ENCODE measurements at regions not wholly inside any gene's neighbourhood (a gene's known extent, or its start where the extent isn't known, plus 50 kb on each side); places are given as distances from the start of the nearest gene placed in this dataset.

GRCh38 chr10:120367341-120367740, 89.7 kb upstream of the PLPP4 start:
- TF ChIP-seq CTCF (IDR thresholded peaks at IDR 0.05; ENCODE audit: low read depth, low read length) = no peak
- DNase-seq = no peak
- Histone ChIP-seq H3K4me3 (ENCODE audit: low read depth, low read length) (no peak overlapping the region), H3K36me3 (no peaks in the 10 kb centered on the region), H3K27me3 (peaks cover 9% of the 10 kb centered on the region), H3K4me1 (no peaks in the 10 kb centered on the region), H3K9me3 (no peaks in the 10 kb centered on the region)

- no peak for DNase-seq
- peaks cover 9% of the 10 kb centered on the region for H3K27me3 ChIP-seq
- H3K4me1 ChIP-seq = no peaks in the 10 kb centered on the region
- no peaks in the 10 kb centered on the region for H3K36me3 ChIP-seq
- no peak overlapping the region for H3K4me3 ChIP-seq (ENCODE audit: low read depth, low read length)
- TF ChIP-seq CTCF (IDR thresholded peaks at IDR 0.05; ENCODE audit: low read depth, low read length) = no peak
- no peaks in the 10 kb centered on the region for H3K9me3 ChIP-seq
Measured at GRCh38 chr10:120368338-120368737, 88.7 kb upstream of the PLPP4 start.

GRCh38 chr10:120368927-120369326, 88.1 kb upstream of the PLPP4 start:
- no peak for TF ChIP-seq CTCF (IDR thresholded peaks at IDR 0.05; ENCODE audit: low read depth, low read length)
- Histone ChIP-seq H3K4me1 (no peaks in the 10 kb centered on the region), H3K9me3 (no peaks in the 10 kb centered on the region), H3K4me3 (ENCODE audit: low read depth, low read length) (no peak overlapping the region), H3K27me3 (peaks cover 9% of the 10 kb centered on the region), H3K36me3 (no peaks in the 10 kb centered on the region)
- no peak for DNase-seq

- Histone ChIP-seq H3K4me1 (no peaks in the 10 kb centered on the region), H3K9me3 (no peaks in the 10 kb centered on the region), H3K4me3 (ENCODE audit: low read depth, low read length) (no peak overlapping the region), H3K27me3 (peaks cover 9% of the 10 kb centered on the region), H3K36me3 (no peaks in the 10 kb centered on the region)
- no peak for TF ChIP-seq CTCF (IDR thresholded peaks at IDR 0.05; ENCODE audit: low read depth, low read length)
- no peak for DNase-seq
Measured at GRCh38 chr10:120369856-120370276, 87.2 kb upstream of the PLPP4 start.

GRCh38 chr10:120371856-120372255, 85.2 kb upstream of the PLPP4 start:
- H3K4me3 ChIP-seq (ENCODE audit: low read depth, low read length) = no peak overlapping the region
- peaks cover 9% of the 10 kb centered on the region for H3K27me3 ChIP-seq
- no peak for DNase-seq
- TF ChIP-seq CTCF (IDR thresholded peaks at IDR 0.05; ENCODE audit: low read depth, low read length) = no peak
- H3K4me1 ChIP-seq = no peaks in the 10 kb centered on the region
- no peaks in the 10 kb centered on the region for H3K36me3 ChIP-seq
- no peaks in the 10 kb centered on the region for H3K9me3 ChIP-seq

- Histone ChIP-seq H3K9me3 (no peaks in the 10 kb centered on the region), H3K27me3 (peaks cover 6% of the 10 kb centered on the region; the same call in 1 of the 2 replicates), H3K4me3 (ENCODE audit: low read depth, low read length) (no peak overlapping the region), H3K4me1 (no peaks in the 10 kb centered on the region), H3K36me3 (no peaks in the 10 kb centered on the region)
- TF ChIP-seq CTCF (IDR thresholded peaks at IDR 0.05; ENCODE audit: low read depth, low read length) = no peak
- no peak for DNase-seq
Measured at GRCh38 chr10:120372917-120373316, 84.1 kb upstream of the PLPP4 start.
